ENCODE measurements at regions not wholly inside any gene's neighbourhood (a gene's known extent, or its start where the extent isn't known, plus 50 kb on each side); places are given as distances from the start of the nearest gene placed in this dataset.
A peak's percentile ranks its signal among the peaks of the same experiment; 100 is the strongest.

DNA sequence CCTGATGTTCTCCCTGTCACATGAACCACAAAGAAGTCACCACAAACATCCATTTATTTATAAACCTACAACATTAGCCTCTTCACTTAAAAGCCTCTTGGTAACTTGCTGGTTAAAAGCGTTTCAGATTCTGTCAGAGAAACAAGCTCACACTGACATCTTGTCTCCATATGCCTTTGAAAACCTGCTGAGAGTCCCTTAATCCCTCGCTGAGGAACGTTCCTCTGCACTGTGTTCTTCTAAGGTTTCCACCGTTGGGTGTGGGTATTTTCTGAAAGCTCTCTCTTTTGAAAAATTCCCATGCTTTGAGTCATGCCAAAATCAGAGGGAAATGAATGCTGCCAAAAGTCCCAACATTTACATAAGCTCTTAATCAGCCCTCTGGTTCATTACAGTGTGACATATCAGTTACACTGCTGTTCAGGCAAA is 149.8 kb downstream of the CCDC34 start:
- peak; percentile 99 for FAIRE-seq

- no peak for FAIRE-seq
Measured at GRCh38 chr11:27212248-27212780, 150.7 kb downstream of the CCDC34 start.

GRCh38 chr11:27211370-27212127 is 151.5 kb downstream of the CCDC34 start:
- no peak for FAIRE-seq

DNA sequence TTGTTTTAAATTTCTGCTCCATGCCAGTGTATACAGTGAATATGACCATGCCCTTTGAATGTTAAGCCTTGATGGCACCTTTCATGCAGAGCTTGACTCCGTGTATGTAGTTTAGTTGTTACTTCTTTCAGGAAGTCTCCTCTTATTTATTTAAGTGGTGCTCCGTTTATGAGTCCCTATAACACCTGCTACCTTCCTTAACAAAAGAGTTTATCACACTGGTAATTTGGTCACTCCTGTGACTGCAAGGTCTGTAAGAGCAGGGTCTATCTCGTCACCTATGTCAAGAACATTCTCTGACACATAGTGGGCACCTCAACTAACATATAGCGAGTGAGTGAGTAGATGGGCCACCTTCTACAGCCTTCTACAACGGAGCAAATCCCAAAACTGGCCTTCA is 152.5 kb downstream of the CCDC34 start:
- FAIRE-seq = no peak

- no peak for FAIRE-seq
Measured at GRCh38 chr11:27209562-27210005, 153.4 kb downstream of the CCDC34 start.

DNA sequence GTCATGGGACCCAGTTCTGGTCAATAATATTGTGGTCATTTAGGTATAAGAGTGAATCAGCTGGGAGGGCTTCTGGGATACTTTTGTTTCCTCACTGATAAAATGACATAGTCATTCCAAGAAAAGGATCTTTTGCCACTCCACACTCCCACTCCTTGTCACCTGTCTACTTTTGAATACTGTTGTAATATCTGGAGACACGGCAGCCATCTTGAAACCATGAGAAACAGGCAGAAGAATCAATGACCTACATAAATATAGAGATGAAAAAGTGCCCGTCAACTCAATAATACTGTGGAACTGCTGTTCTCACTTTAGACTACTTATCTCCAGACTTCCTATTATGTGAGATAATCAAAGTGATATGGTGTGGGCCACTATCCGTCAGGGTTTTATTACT is 154.2 kb downstream of the CCDC34 start:
- no peak for FAIRE-seq

- no peak for FAIRE-seq
Measured at GRCh38 chr11:27207025-27207650, 155.9 kb downstream of the CCDC34 start.

- no peak for FAIRE-seq
Measured at GRCh38 chr11:27205779-27206570, 157.0 kb downstream of the CCDC34 start.

GRCh38 chr11:27205250-27205649 is 157.8 kb downstream of the CCDC34 start:
- FAIRE-seq = no peak

- no peak for FAIRE-seq
Measured at GRCh38 chr11:27204529-27204928, 158.5 kb downstream of the CCDC34 start.

DNA sequence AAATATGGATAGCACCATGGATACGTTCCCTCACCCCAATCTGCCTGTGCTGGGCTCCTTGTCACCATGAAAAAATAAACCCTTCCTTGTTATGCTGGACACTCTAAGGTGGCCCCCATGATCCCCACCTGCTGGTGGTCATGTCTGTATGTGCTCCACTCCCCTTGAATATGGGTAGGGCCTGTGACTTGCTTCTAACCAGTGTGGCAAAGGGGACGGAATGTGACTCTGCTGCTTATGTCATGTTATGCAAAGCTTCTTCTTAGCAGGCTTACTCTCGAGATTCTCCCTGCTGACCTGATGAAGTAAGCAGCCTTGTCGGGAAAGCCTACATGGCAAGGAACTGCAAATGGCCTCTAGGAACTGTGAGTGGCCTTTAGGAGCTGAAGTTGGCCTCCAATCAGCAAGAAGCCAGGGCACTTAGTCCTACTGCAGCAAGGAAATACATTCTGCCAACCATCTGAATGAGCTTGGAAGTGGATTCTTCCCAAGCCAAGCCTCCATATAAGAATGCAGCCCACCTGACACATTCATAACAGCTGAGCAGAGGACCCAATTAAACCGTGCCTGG is 159.9 kb downstream of the CCDC34 start:
- no peak for FAIRE-seq

GRCh38 chr11:27201454-27202302 is 161.1 kb downstream of the BBOX1 start:
- no peak for FAIRE-seq

- FAIRE-seq = no peak
Measured at GRCh38 chr11:27200779-27201453, 160.3 kb downstream of the BBOX1 start.

DNA sequence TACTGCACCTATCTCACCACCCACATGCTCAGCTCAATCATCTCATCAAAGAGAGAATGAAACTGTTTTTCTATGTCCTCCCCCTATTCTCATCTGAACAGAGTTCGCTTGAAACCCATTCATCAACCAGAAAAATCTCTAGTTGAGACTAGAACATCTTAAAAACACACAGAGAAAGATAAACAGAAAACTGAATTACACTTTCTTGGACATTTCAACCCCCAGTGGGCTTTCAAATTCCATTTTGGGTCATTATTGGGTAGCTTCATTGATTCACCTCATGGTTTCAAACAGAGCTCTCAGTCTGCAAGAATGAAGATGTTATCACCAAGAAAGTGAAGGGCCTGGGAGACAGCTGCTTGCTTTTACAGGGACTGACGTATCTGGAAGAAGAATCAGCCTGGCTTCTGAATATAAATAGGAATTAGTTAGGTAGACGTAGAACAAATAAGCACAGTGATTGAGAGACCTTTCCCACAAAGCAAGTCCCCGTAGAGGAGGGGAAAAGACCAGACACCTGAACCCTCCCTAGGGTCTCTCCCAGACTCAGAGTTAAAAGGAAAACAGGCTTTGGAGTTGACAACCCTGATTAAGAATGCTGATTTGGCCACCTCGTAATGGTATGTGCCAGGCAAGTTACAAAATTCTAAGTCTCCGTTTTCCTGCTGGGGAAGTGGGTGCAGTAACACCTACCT is 155.7 kb downstream of the BBOX1 start:
- FAIRE-seq = no peak

DNA sequence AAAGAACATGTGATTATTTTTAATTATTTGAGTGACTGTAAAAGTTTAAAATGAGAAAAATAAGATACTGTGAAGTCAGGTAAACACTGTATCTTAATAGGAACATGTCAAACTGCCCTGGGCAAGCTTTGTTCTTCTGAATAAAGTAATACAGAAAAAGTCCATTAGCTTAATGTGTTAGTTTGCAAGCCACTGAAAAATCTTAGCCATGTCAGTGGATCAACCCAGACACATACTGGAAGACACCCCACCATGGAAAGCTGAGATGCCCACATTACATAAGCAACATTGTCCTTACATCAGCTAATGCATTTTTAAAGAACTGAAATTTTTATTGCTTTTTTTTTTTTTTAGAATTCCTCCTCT is 155.2 kb downstream of the BBOX1 start:
- no peak for FAIRE-seq

- FAIRE-seq = no peak
Measured at GRCh38 chr11:27194976-27195375, 154.4 kb downstream of the BBOX1 start.

- FAIRE-seq = no peak
Measured at GRCh38 chr11:27193434-27194225, 153.0 kb downstream of the BBOX1 start.

DNA sequence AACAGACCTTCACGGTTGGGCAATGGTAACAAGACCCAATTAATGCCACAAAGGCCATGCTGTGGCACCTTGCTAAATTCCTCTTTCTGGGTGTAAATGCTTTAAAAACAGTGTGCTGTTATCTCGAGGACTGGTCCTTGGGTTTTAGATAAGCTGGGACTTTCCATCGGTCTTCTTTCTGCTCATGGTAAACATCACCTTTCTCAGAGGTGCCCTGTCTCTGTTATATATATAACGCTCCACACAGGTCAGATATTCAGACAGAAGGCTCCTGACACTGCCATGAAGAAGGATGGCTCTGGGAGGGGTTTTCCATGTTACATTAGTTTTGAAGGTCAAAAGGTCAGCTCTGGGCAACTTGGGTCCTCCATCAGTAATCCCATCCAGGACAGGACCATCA is 151.6 kb downstream of the BBOX1 start:
- no peak for FAIRE-seq

GRCh38 chr11:27191639-27192038 is 151.0 kb downstream of the BBOX1 start:
- FAIRE-seq = no peak

DNA sequence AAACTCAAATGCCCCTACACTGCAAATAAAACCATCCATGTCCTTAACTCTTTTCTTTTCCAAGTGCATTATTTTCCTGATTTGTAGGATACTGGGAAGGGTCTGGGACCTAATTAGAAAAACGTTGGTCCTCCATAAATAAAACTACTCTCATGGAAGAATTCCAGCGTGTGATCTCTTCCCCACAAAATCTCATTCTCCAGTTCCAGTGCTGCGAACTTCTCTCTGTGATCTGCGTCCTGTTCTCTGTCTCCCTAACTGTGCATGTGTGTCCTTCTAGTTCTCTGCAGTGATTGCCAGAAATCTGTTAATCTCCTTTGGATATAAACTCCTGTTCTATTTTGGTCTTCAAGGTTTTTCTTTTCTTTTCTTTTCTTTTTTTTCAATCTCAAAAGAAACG is 148.1 kb downstream of the BBOX1 start:
- FAIRE-seq = no peak
